GM12891 (cell line): ENCODE measurements at regions not wholly inside any gene's neighbourhood (a gene's known extent, or its start where the extent isn't known, plus 50 kb on each side); places are given as distances from the start of the nearest gene placed in this dataset.

Experiments used
- PAX5 ChIP-seq: IDR thresholded peaks from 2 replicates; pipeline ENCODE4 v1.6.1; 2011; ENCODE audit warnings: low read length, moderate library complexity, mild to moderate bottlenecking; ENCODE audit not compliant: insufficient read depth, severe bottlenecking
- POLR2A ChIP-seq: IDR thresholded peaks from 2 replicates; pipeline ENCODE4 v1.6.1; 2011; ENCODE audit warnings: low read depth, low read length, control low read depth
- POLR2AphosphoS5 ChIP-seq: IDR thresholded peaks from 2 replicates; pipeline ENCODE4 v1.6.1; 2011; ENCODE audit warnings: low read depth, low read length, control low read depth
- TAF1 ChIP-seq: IDR thresholded peaks from 2 replicates; pipeline ENCODE4 v1.6.1; 2011; ENCODE audit warnings: low read depth, low read length, control low read depth

GRCh38 chr5:51230336-51230735 lies 152.9 kb upstream of the ISL1 start:
- TF ChIP-seq TAF1: no peak
- no peak for TF ChIP-seq POLR2AphosphoS5
- no peak for TF ChIP-seq POLR2A
- no peak for TF ChIP-seq PAX5
